ENCODE measurements at regions not wholly inside any gene's neighbourhood (a gene's known extent, or its start where the extent isn't known, plus 50 kb on each side); places are given as distances from the start of the nearest gene placed in this dataset.

- no peak for TF ChIP-seq TFAP4 (CRISPR knock-in tag; IDR thresholded peaks at IDR 0.05; ENCODE audit: borderline replicate concordance)
Observed at GRCh38 chr3:166199491-166199890, 362.3 kb upstream of the BCHE start (continued).

GRCh38 chr3:166195808-166196207 is 358.6 kb upstream of the BCHE start:
- 20% methylated on average over 2 of the region's 2 CpGs for WGBS (ENCODE audit: insufficient coverage, low coverage, missing lambda C conversion rate)
- BruUV-seq (replicated peaks), result no TSS peak
- Histone ChIP-seq H3K9me3 (replicated peaks; ENCODE audit: control insufficient read depth, insufficient read depth, low read depth, low read length) (no peaks in the 10 kb centered on the region; the same call in 1 of the 2 replicates), H4K20me1 (replicated peaks; ENCODE audit: control insufficient read depth, insufficient read depth, low read length) (no peaks in the 10 kb centered on the region), H3K9me1 (ENCODE audit: control insufficient read depth, insufficient read depth, low read length) (no peaks in the 10 kb centered on the region), H3K4me2 (ENCODE audit: insufficient read depth, low read length) (no peak overlapping the region), H3K4me1 (replicated peaks in 1 of 2; ENCODE audit: control insufficient read depth in 2 of 2, insufficient read depth in 2 of 2, low read length in 2 of 2) (no peaks in the 10 kb centered on the region), H3K4me3 (no peak overlapping the region), H3K27ac (ENCODE audit: extremely low read depth, low read depth, low read length) (no peak overlapping the region), H3K36me3 (ENCODE audit: control insufficient read depth, insufficient read depth, low read length) (no peaks in the 10 kb centered on the region), H3K27me3 (ENCODE audit: control insufficient read depth in 2 of 2, insufficient read depth in 2 of 2, low read length in 2 of 2) (no peaks in the 10 kb centered on the region), H3K79me2 (ENCODE audit: control insufficient read depth, insufficient read depth, low read length) (no peaks in the 10 kb centered on the region), H3K9ac (ENCODE audit: insufficient read depth in 1 of 2, low read depth in 2 of 2, low read length in 2 of 2) (no peak overlapping the region), H2AFZ (ENCODE audit: low read depth, low read length) (no peak overlapping the region)
- FAIRE-seq (no peak), ATAC-seq (no peak), DNase-seq (ENCODE audit: extremely low read depth in 1 of 4, low spot score in 3 of 4) (no peak)
- in situ Hi-C loops (cut with MboI) (no loop called here), intact Hi-C loops (cut with micrococcal nuclease) (no loop called here)
- ChIA-PET POLR2A (no interaction called here), CTCF (ENCODE audit: low intra/inter-chr PET ratio) (no interaction called here)
- no peak for TF ChIP-seq FOXP4 (CRISPR knock-in tag; IDR thresholded peaks at IDR 0.05; ENCODE audit: borderline replicate concordance)
- TF ChIP-seq ATF2 (CRISPR knock-in tag; IDR thresholded peaks at IDR 0.05), result no peak
- no peak for TF ChIP-seq ZNF77 (CRISPR knock-in tag; IDR thresholded peaks at IDR 0.05)
- TF ChIP-seq FOXJ2 (tag; IDR thresholded peaks at IDR 0.05), result no peak
- TF ChIP-seq ZNF785 (CRISPR knock-in tag; IDR thresholded peaks at IDR 0.05), result no peak
- TF ChIP-seq REST (IDR thresholded peaks at IDR 0.05; ENCODE audit: borderline replicate concordance), result no peak
- TF ChIP-seq REST (CRISPR knock-in tag; IDR thresholded peaks at IDR 0.05; ENCODE audit: low read depth), result no peak
- TF ChIP-seq RCOR1 (IDR thresholded peaks at IDR 0.05; ENCODE audit: borderline replicate concordance in 1 of 2, low read depth in 2 of 2, low read length in 2 of 2), result no peak

Measured in K562 (cell line).